Activated naive CD4-positive, alpha-beta T cell treated with anti-CD3 and anti-CD28 coated beads, Interleukin-2, amount 50 U/mL, for 16 hours (primary cell): ENCODE measurements at regions not wholly inside any gene's neighbourhood (a gene's known extent, or its start where the extent isn't known, plus 50 kb on each side); places are given as distances from the start of the nearest gene placed in this dataset.
"Not testable (repeated sequence)": the region's sequence is repeated elsewhere in the genome, so short reads cannot be mapped to it uniquely, and the experiment has no call there.

Source experiments
- DNase-seq: peaks from one replicate; pipeline ENCODE4 v3.0.0-alpha.2; 2020

- DNase-seq, result no peak
Observed at GRCh38 chr2:7609556-7609955, 692.3 kb downstream of the RNF144A start.

DNA sequence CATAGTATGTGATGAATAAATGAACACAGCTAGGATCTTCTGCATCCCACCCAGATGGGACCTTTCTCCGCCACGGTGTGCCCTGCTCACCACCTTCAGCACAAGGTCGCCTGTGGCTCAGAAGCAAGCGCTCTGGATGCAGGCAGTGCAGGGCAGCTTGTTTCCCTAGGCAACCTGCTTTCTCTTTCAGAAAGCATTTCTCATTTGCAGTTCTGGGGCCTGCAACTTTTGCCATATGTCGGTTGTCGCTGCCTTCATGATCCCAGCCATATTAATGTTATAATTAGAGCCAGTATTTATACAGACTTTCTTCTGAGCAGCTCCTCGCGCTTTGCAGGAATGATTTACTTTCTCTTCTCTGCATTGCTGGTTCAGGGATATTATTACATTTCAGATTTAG lies 692.8 kb downstream of the RNF144A start:
- DNase-seq, result no peak

DNA sequence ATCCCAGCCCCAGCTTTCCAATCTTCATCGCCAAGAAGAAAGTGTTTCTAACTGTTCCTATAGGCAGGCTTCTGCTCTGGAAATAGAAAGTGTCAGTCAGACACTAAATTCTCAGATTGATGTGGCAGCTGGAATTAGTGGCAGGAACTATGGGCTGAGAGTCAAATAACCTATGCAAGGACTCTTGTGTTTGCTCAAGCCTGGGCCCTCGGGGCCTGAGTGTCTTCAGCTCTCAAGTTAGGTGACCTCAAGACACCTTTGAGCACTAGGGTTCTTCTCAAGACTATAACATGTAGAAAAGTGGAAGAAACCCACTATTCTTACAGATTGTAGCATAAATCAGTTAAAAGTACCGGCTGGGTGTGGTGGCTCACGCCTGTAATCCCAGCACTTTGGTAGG lies 694.5 kb downstream of the RNF144A start:
- DNase-seq, result no peak

DNA sequence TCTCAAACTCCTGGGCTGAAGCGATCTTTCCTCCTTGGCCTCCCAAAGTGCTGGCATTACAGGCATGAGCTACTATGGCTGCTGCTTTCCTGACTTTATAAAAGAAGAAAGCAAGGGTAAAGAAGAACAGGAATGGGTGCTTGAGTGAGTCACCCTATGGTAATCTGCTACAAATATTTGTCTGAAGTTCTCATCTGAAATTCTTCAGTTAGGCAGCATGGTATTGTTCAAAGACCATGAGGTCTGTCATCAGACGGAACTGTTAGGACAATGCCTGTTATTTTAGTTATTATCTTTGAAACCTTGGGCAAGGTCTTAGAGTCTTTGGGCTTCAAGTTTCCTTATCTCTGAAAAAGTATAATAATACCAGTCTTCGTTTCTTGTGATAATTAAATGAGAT lies 695.8 kb downstream of the RNF144A start:
- no peak for DNase-seq

- no peak for DNase-seq
Observed at GRCh38 chr2:7613831-7614230, 696.6 kb downstream of the RNF144A start.

DNA sequence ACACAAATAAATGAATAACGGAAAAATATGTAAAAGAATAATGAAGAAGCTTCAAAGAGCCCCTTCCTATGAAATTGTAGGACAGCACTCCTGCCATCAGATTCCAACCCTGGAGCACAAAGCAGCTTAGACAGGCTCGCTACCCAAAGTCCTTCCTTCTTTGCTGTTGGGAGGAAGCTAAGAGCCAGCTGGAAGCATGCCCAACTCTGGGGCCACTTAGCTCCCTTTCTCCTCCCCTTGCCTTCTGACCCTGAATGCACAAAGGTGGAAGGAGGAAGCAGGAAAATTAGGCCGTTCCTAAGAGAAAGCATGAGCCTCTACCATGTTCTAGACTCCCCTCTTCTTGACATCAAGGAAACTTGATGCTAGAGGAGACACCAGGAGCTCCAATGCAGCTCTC lies 700.8 kb downstream of the RNF144A start:
- DNase-seq, result no peak

- DNase-seq, result no peak
Observed at GRCh38 chr2:7619203-7619970, 702.2 kb downstream of the RNF144A start.

GRCh38 chr2:7620255-7620654 lies 703.0 kb downstream of the RNF144A start:
- no peak for DNase-seq

DNA sequence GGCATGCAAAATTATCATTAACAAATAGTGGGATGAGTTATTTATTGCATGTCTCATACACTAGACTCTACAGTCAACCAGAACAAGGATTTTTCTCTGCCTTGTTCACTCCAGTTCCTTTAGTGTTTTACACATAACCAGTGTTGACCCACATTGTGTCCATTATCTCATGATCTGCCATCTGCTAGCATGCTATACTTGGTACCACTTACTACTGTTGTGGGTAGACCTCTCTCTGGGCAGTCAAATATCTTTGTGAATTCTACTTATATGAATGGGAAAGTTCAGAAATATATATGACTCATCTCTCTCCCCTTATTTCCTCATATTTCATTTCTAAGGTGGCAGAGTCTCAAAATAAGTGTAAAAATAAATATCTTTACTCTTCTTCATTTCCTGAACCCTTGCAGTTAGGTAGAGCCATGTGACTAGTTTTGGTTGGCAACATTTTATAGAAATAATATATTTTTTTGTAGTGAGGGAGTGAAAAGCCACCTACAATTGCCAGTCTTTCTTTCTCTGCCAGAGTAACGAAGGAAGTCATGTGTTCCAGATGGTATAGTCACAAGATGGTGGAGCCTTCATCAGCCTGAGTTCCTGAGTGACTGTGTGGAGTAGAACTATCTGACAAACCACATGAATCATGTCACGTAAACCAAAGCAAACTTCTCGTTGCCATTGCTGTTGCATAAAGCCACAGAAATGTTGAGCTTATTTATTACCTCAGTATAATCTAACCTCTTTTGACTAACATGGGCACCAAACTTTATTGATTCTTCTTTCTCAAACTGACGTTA lies 704.0 kb downstream of the RNF144A start:
- no peak for DNase-seq

DNA sequence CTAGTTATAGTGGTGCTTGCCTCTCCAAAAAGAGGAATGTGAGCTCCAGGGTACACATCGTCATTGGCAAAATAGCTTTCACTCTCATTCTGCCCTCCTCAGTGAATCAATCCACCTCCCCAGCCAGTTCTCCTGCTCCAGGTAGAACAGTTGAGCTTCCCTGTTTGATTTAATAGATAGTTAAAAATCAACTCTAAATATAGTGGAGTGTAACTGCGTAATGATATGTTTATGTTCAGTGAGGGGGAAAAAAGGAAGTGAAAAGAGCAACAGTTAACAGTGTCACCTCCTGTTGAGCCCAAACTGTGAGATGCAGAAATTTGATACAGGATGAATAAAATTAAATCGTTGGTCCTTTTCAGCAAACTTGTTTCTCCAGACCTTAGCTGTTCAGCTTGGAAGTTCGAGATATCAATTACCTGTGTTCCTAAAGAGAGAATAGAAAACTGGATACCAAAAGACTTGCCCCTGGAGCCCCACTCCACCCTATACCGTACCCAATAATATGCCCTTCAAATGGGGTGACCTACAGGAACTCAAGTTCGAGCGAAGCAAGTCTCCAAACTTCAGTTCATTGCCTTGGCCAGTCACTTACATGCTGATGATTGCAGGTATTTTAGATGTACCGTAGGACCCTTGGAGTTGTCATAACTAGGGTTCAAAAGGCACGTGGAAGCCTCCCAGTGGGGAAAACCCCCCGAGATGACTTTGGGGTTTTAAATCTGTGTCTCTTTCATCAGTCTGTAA lies 708.4 kb downstream of the RNF144A start:
- no peak for DNase-seq

- DNase-seq, result no peak
Observed at GRCh38 chr2:7626139-7626537, 708.9 kb downstream of the RNF144A start.

GRCh38 chr2:7627583-7627982 lies 710.4 kb downstream of the RNF144A start:
- no peak for DNase-seq

DNA sequence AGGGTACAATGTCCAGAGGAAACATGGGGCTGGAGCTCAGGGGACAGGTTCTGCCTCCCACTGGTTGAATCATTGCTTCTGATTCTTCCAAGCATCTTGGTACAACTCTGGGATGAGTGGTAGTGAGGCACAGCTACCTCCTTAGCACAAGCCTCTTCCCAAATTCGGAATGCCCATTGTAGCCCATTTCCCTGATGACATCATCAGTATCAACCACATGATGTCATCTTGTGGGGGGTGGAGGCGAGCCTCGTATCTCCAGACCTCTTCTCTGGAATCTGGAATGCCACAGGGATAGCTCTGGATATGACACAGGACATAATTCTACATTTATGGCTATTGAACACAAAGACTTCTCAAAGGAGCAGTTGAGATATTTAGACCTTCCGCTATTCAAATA lies 715.2 kb downstream of the RNF144A start:
- no peak for DNase-seq

- DNase-seq, result no peak
Observed at GRCh38 chr2:7633566-7634153, 716.4 kb downstream of the RNF144A start.

DNA sequence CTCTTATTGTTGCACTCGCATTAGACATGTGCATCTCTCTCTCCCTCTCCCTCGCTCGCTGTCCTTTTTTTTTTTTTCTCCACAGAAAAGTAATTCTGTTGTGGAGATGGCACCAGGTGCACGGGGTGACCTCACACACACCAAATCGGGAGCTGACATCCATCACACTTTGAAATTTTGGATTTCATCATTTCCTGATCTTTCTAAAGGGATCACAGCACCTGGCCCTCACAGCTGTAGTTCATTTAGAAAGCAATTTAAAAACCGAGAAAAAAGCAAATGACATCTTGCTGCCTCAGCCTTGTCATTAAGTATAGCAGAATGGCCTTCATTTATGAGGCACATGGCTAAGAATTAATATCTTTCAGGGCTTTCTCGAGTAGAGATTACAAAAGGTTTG lies 717.2 kb downstream of the RNF144A start:
- DNase-seq, result no peak

GRCh38 chr2:7639476-7639875 lies 722.3 kb downstream of the RNF144A start:
- no peak for DNase-seq

- not testable (repeated sequence) for DNase-seq
Observed at GRCh38 chr2:7641272-7641671, 724.1 kb downstream of the RNF144A start.

DNA sequence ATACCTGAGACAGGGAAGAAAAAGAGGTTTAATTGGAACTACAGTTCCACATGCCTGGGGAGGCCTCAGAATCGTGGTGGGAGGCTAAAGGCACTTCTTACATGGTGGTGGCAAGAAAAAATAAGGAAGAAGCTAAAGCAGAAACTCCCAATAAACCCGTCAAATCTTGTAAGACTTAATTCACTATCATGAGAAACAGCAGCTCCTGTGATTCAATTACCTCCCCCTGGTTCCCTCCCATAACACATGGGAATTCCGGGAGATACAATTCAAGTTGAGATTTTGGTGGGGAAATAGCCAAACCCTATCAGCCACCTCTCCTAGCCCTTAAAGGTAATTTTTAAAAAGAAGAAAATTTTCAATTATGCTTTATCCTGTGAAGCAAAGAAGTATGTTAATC lies 728.8 kb downstream of the RNF144A start:
- DNase-seq, result no peak

DNA sequence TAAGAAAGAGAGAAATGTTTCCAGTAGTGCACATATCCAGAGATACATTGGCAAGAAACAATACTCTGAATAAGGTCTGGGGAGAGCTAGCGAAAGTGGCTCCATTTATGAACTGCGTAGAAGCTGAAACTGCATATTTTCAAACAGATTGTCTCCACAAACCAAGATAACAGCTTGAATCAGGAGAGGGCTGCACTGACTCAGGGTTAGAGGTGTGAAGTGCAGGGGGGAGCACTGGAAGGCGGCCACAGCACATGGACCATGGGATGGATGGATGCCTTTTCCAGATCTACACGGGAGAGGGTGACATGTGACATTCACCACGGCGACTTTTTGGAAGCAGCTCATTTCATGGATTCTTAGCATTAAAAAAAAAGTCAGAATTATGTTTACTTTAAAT lies 729.4 kb downstream of the RNF144A start:
- DNase-seq, result no peak

DNA sequence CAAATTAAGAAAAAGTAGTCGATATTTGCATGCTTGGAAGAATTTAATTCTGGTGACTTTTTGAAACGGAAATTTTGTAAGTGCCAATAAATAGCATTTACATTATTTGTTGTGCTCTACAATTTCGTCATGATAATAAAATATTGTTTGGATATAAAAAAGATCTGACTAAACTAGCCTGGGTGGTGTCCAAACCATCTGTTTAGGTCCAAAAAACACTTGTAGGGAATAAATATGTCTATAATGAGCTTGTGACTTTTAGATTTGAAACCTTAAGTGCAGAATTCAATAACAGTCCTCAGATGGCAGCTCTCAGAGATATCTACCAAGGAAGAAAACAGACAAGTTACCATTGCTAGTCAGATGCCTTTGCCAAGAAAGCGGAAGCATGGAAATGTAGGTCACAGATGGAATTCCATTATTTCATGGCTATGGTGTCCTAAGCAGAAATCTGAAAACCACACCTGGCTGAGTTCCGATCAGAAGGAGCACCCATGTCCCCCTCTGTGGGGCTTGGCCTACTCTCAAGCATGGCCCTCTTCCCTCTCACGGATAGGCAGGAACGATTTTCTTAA lies 731.1 kb downstream of the RNF144A start:
- DNase-seq, result no peak

DNA sequence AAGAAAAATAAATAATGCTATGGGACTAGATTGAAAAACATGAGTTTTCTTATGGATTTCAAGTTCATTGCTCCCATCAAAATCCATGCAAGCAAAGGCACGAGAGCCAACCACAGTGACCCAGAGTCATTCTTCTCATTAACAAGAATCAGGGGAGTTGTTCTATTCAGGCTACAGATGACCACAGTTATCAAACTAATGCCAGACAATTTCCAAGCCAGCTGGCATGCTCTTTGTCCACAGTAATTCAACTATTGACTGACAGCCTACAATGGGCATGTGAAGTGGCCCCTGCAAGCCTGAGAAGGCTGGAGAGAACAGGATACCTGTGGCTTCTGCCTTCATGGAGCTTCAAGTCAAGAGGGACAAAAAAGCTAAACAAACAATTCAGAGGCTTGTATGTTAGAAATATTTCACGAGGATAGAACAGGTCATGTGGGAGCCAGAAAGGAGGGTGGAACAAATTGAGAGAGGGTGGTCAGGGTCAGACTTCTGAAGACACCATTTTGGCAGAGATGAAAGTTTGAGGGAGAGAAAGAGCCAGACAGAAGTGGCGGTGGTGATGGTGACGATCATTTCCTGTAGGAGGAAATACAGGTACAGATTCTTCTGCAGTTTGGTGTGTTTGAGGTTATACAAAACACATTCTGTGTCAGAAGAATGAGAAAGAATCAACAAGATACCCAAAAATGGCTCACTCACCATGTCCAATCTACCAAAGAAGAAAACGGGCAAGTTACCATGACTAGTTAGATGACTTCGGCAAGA lies 732.4 kb downstream of the RNF144A start:
- DNase-seq, result no peak

DNA sequence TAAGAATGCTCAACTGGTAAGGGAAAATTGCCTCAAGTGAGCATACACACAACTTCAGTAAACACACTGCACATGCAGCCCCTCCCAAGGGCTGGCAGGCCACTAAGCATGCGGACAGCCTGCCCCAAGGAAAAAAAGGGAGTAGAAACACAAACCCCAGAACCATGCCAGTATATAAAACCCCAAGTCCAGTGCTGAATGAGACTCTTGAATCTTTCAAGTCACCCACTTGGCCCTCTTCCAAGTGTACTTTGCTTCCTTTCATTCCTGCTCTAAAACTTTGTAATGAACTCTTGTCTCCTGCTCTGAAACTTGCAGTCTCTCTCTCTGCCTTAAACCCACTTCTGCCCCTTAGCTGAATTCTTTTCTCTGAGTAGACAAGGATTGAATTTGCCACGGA lies 736.4 kb downstream of the RNF144A start:
- no peak for DNase-seq
